IgD-negative memory B cell (primary cell): ENCODE measurements at regions not wholly inside any gene's neighbourhood (a gene's known extent, or its start where the extent isn't known, plus 50 kb on each side); places are given as distances from the start of the nearest gene placed in this dataset.
"Not testable (repeated sequence)": the region's sequence is repeated elsewhere in the genome, so short reads cannot be mapped to it uniquely, and the experiment has no call there.

Experiments used
- H3K27ac Mint-ChIP-seq, 3 donors: one replicate each; pipeline ENCODE4 v1.8.0; 2020 to 2022; ENCODE audit warnings: mild to moderate bottlenecking in 3 of 3, mixed read lengths in 3 of 3, moderate library complexity in 1 of 3
- H3K27me3 Mint-ChIP-seq: one replicate; pipeline ENCODE4 v1.8.0; 2021; ENCODE audit warnings: mixed read lengths
- H3K36me3 Mint-ChIP-seq: one replicate; pipeline ENCODE4 v1.8.0; 2020; ENCODE audit warnings: mild to moderate bottlenecking, mixed read lengths
- H3K4me1 Mint-ChIP-seq, 3 donors: one replicate each; pipeline ENCODE4 v1.8.0; 2020 to 2022; ENCODE audit warnings: mixed read lengths in 3 of 3, mild to moderate bottlenecking in 1 of 3
- H3K4me3 Mint-ChIP-seq, 4 donors: one replicate each; pipeline ENCODE4 v1.8.0; 2020 to 2022; ENCODE audit warnings: mild to moderate bottlenecking in 4 of 4, mixed read lengths in 4 of 4, moderate library complexity in 3 of 4
- H3K9me3 Mint-ChIP-seq, 3 donors: one replicate each; pipeline ENCODE4 v1.8.0; 2020 to 2021; ENCODE audit warnings: mixed read lengths in 3 of 3, mild to moderate bottlenecking in 1 of 3

GRCh38 chr9:65413371-65413770 is 128.4 kb upstream of the FOXD4L5 start:
- not testable (repeated sequence) for H3K36me3 Mint-ChIP-seq, H3K4me3 Mint-ChIP-seq, H3K27me3 Mint-ChIP-seq, H3K27ac Mint-ChIP-seq, H3K4me1 Mint-ChIP-seq
- peaks cover 3 to 12% (median 6%) of the 10 kb centered on the region in 3 donors for H3K9me3 Mint-ChIP-seq

GRCh38 chr9:65411901-65412300 is 126.9 kb upstream of the FOXD4L5 start:
- Mint-ChIP-seq H3K36me3 (no peaks in the 10 kb centered on the region), H3K4me1 (no peaks in the 10 kb centered on the region), H3K9me3 (peaks cover 3 to 15% (median 15%) of the 10 kb centered on the region in 3 donors), H3K4me3 (no peak overlapping the region), H3K27me3 (no peaks in the 10 kb centered on the region), H3K27ac (no peak overlapping the region)

- no peaks in the 10 kb centered on the region for H3K27me3 Mint-ChIP-seq
- no peaks in the 10 kb centered on the region for H3K36me3 Mint-ChIP-seq
- no peaks in the 10 kb centered on the region for H3K4me1 Mint-ChIP-seq
- H3K4me3 Mint-ChIP-seq: no peak overlapping the region
- H3K27ac Mint-ChIP-seq: peak overlapping the region in 1 of 3 donors; percentile 64
- H3K9me3 Mint-ChIP-seq: peaks cover 3 to 16% (median 15%) of the 10 kb centered on the region in 3 donors
These were observed 126.3 kb upstream of the FOXD4L5 start for GRCh38 chr9:65411336-65411735.

- H3K27me3 Mint-ChIP-seq: no peaks in the 10 kb centered on the region
- no peaks in the 10 kb centered on the region for H3K4me1 Mint-ChIP-seq
- no peaks in the 10 kb centered on the region for H3K36me3 Mint-ChIP-seq
- no peak overlapping the region for H3K27ac Mint-ChIP-seq
- peaks cover 3 to 20% (median 15%) of the 10 kb centered on the region in 3 donors for H3K9me3 Mint-ChIP-seq
- no peak overlapping the region for H3K4me3 Mint-ChIP-seq
These were observed 125.9 kb upstream of the FOXD4L5 start for GRCh38 chr9:65410926-65411325.

GRCh38 chr9:65409471-65409980 is 124.5 kb upstream of the FOXD4L5 start:
- Mint-ChIP-seq H3K4me3 (no peak overlapping the region), H3K4me1 (peaks cover 0 to 2% (median 0%) of the 10 kb centered on the region in 3 donors), H3K9me3 (peaks cover 0 to 15% (median 15%) of the 10 kb centered on the region in 3 donors), H3K36me3 (no peaks in the 10 kb centered on the region), H3K27ac (no peak overlapping the region), H3K27me3 (no peaks in the 10 kb centered on the region)

GRCh38 chr9:65408806-65409205 is 123.8 kb upstream of the FOXD4L5 start:
- H3K36me3 Mint-ChIP-seq, H3K4me3 Mint-ChIP-seq, H3K27me3 Mint-ChIP-seq, H3K27ac Mint-ChIP-seq, H3K4me1 Mint-ChIP-seq: not testable (repeated sequence)
- peaks cover 0 to 15% (median 14%) of the 10 kb centered on the region in 3 donors for H3K9me3 Mint-ChIP-seq

GRCh38 chr9:65406625-65407024 is 121.6 kb upstream of the FOXD4L5 start:
- peaks cover 0 to 15% (median 13%) of the 10 kb centered on the region in 3 donors for H3K9me3 Mint-ChIP-seq

GRCh38 chr9:65405766-65406165 is 120.8 kb upstream of the FOXD4L5 start:
- H3K27ac Mint-ChIP-seq, H3K27me3 Mint-ChIP-seq, H3K4me3 Mint-ChIP-seq, H3K36me3 Mint-ChIP-seq, H3K4me1 Mint-ChIP-seq: not testable (repeated sequence)
- peaks cover 0 to 15% (median 12%) of the 10 kb centered on the region in 3 donors for H3K9me3 Mint-ChIP-seq

More at GRCh38 chr9:65406625-65407024, 121.6 kb upstream of the FOXD4L5 start:
- not testable (repeated sequence) for H3K4me1 Mint-ChIP-seq, H3K4me3 Mint-ChIP-seq, H3K27ac Mint-ChIP-seq, H3K36me3 Mint-ChIP-seq, H3K27me3 Mint-ChIP-seq

- H3K27me3 Mint-ChIP-seq: no peaks in the 10 kb centered on the region
- peaks cover 0 to 2% (median 0%) of the 10 kb centered on the region in 3 donors for H3K4me1 Mint-ChIP-seq
- H3K36me3 Mint-ChIP-seq: no peaks in the 10 kb centered on the region
- peaks cover 0 to 15% (median 9%) of the 10 kb centered on the region in 3 donors for H3K9me3 Mint-ChIP-seq
- no peak overlapping the region for H3K4me3 Mint-ChIP-seq
- no peak overlapping the region for H3K27ac Mint-ChIP-seq
These were observed 120.2 kb upstream of the FOXD4L5 start for GRCh38 chr9:65405253-65405652.

GRCh38 chr9:65404232-65405006 is 119.4 kb upstream of the FOXD4L5 start:
- Mint-ChIP-seq H3K27me3 (no peaks in the 10 kb centered on the region), H3K4me1 (peaks cover 0 to 2% (median 0%) of the 10 kb centered on the region in 3 donors), H3K4me3 (no peak overlapping the region), H3K27ac (no peak overlapping the region), H3K36me3 (no peaks in the 10 kb centered on the region), H3K9me3 (peaks cover 0 to 10% (median 9%) of the 10 kb centered on the region in 3 donors)

- no peak overlapping the region for H3K27ac Mint-ChIP-seq
- peaks cover 0 to 2% (median 0%) of the 10 kb centered on the region in 3 donors for H3K4me1 Mint-ChIP-seq
- peaks cover 0 to 10% (median 9%) of the 10 kb centered on the region in 3 donors for H3K9me3 Mint-ChIP-seq
- H3K4me3 Mint-ChIP-seq: no peak overlapping the region
- H3K27me3 Mint-ChIP-seq: no peaks in the 10 kb centered on the region
- no peaks in the 10 kb centered on the region for H3K36me3 Mint-ChIP-seq
These were observed 118.7 kb upstream of the FOXD4L5 start for GRCh38 chr9:65403721-65404120.

GRCh38 chr9:65403072-65403471 is 118.1 kb upstream of the FOXD4L5 start:
- H3K36me3 Mint-ChIP-seq, H3K4me1 Mint-ChIP-seq, H3K9me3 Mint-ChIP-seq: not testable (repeated sequence)

GRCh38 chr9:65402206-65402870 is 117.3 kb upstream of the FOXD4L5 start:
- not testable (repeated sequence) for H3K36me3 Mint-ChIP-seq, H3K9me3 Mint-ChIP-seq, H3K4me3 Mint-ChIP-seq, H3K27me3 Mint-ChIP-seq, H3K4me1 Mint-ChIP-seq, H3K27ac Mint-ChIP-seq

More at GRCh38 chr9:65403072-65403471, 118.1 kb upstream of the FOXD4L5 start:
- H3K27ac Mint-ChIP-seq, H3K27me3 Mint-ChIP-seq, H3K4me3 Mint-ChIP-seq: not testable (repeated sequence)

GRCh38 chr9:65401456-65402045 is 116.5 kb upstream of the FOXD4L5 start:
- H3K27ac Mint-ChIP-seq, H3K4me1 Mint-ChIP-seq, H3K9me3 Mint-ChIP-seq, H3K36me3 Mint-ChIP-seq, H3K4me3 Mint-ChIP-seq, H3K27me3 Mint-ChIP-seq: not testable (repeated sequence)

GRCh38 chr9:65400886-65401285 is 115.9 kb upstream of the FOXD4L5 start:
- Mint-ChIP-seq H3K27ac (no peak overlapping the region), H3K4me3 (no peak overlapping the region), H3K27me3 (no peaks in the 10 kb centered on the region), H3K36me3 (no peaks in the 10 kb centered on the region), H3K9me3 (peaks cover 0 to 10% (median 4%) of the 10 kb centered on the region in 3 donors), H3K4me1 (peaks cover 0 to 2% (median 0%) of the 10 kb centered on the region in 3 donors)
